ENCODE measurements at regions not wholly inside any gene's neighbourhood (a gene's known extent, or its start where the extent isn't known, plus 50 kb on each side); places are given as distances from the start of the nearest gene placed in this dataset.

- H3K4me1 ChIP-seq (ENCODE audit: low read depth) = no peaks in the 10 kb centered on the region
- H3K4me3 ChIP-seq = no peak overlapping the region
- TF ChIP-seq CTCF (IDR thresholded peaks at IDR 0.05) = no peak
- DNase-seq (no peak), ATAC-seq (no peak)
- intact Hi-C loops (cut with DNase I, micrococcal nuclease) = no loop called here
- no peaks in the 10 kb centered on the region for H3K36me3 ChIP-seq (ENCODE audit: low read depth)
- H3K9me3 ChIP-seq = no peaks in the 10 kb centered on the region
Measured at GRCh38 chr9:88807426-88807825, 183.8 kb upstream of the S1PR3 start.

- Histone ChIP-seq H3K36me3 (ENCODE audit: low read depth) (no peaks in the 10 kb centered on the region), H3K4me3 (no peak overlapping the region), H3K4me1 (ENCODE audit: low read depth) (no peaks in the 10 kb centered on the region), H3K9me3 (no peaks in the 10 kb centered on the region)
- intact Hi-C loops (cut with DNase I, micrococcal nuclease) = no loop called here
- no peak for TF ChIP-seq CTCF (IDR thresholded peaks at IDR 0.05)
- ATAC-seq (no peak), DNase-seq (no peak)
Measured at GRCh38 chr9:88808019-88808656, 183.1 kb upstream of the S1PR3 start.

GRCh38 chr9:88808761-88809354 lies 182.4 kb upstream of the S1PR3 start:
- H3K4me1 ChIP-seq (ENCODE audit: low read depth) = no peaks in the 10 kb centered on the region
- no peaks in the 10 kb centered on the region for H3K9me3 ChIP-seq
- no peak for ATAC-seq
- no peaks in the 10 kb centered on the region for H3K36me3 ChIP-seq (ENCODE audit: low read depth)
- no peak for TF ChIP-seq CTCF (IDR thresholded peaks at IDR 0.05)
- intact Hi-C loops (cut with DNase I, micrococcal nuclease) = no loop called here
- DNase-seq = no peak
- H3K4me3 ChIP-seq = no peak overlapping the region

GRCh38 chr9:88809355-88810161 lies 181.7 kb upstream of the S1PR3 start:
- TF ChIP-seq CTCF (IDR thresholded peaks at IDR 0.05) = no peak
- Histone ChIP-seq H3K4me3 (no peak overlapping the region), H3K9me3 (no peaks in the 10 kb centered on the region), H3K36me3 (ENCODE audit: low read depth) (no peaks in the 10 kb centered on the region), H3K4me1 (ENCODE audit: low read depth) (no peaks in the 10 kb centered on the region)
- DNase-seq (no peak), ATAC-seq (no peak)
- intact Hi-C loops (cut with DNase I, micrococcal nuclease) = no loop called here

- DNase-seq (no peak), ATAC-seq (no peak)
- no peaks in the 10 kb centered on the region for H3K36me3 ChIP-seq (ENCODE audit: low read depth)
- no peak for TF ChIP-seq CTCF (IDR thresholded peaks at IDR 0.05)
- H3K4me3 ChIP-seq = no peak overlapping the region
- H3K9me3 ChIP-seq = no peaks in the 10 kb centered on the region
- intact Hi-C loops (cut with DNase I, micrococcal nuclease) = no loop called here
- H3K4me1 ChIP-seq (ENCODE audit: low read depth) = no peaks in the 10 kb centered on the region
Measured at GRCh38 chr9:88810826-88811225, 180.4 kb upstream of the S1PR3 start.

All from mucosa of descending colon (tissue), 3 donors.